ENCODE measurements at regions not wholly inside any gene's neighbourhood (a gene's known extent, or its start where the extent isn't known, plus 50 kb on each side); places are given as distances from the start of the nearest gene placed in this dataset.

- TF ChIP-seq POLR2A (IDR thresholded peaks at IDR 0.05; ENCODE audit: low read depth, low read length) (no peak), POLR2AphosphoS5 (IDR thresholded peaks at IDR 0.05; ENCODE audit: low read depth, low read length) (no peak), TAF1 (IDR thresholded peaks at IDR 0.05; ENCODE audit: borderline replicate concordance, low read depth, low read length) (no peak)
Observed at GRCh38 chr5:18091142-18091541, 456.9 kb downstream of the TAF11L14 start.

All from GM12892 (cell line).